ENCODE measurements at regions not wholly inside any gene's neighbourhood (a gene's known extent, or its start where the extent isn't known, plus 50 kb on each side); places are given as distances from the start of the nearest gene placed in this dataset.

DNA sequence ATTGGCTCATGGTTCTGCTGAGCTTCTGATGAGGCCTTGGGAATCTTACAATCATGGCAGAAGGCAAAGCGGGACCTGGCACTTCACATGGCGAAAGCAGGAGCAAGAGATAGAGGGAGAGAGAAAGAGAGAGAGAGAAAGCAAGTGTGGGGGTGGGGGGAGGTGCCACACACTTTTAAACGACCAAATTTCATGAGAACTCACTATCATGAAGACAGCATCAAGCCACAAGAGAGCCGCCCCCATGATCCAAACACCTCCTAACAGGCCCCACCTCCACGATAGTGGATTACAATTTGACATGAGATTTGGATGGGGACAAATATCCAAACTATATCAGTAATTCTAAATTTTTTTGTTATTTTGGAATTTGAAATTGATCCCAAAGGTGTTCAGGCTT lies 553.9 kb downstream of the PRR16 start:
- TF ChIP-seq EZH2phosphoT487 (IDR thresholded peaks at IDR 0.05; ENCODE audit: borderline replicate concordance, low read depth) (no peak), JUND (IDR thresholded peaks at IDR 0.05) (no peak), CHD2 (IDR thresholded peaks at IDR 0.05; ENCODE audit: low read length, partially characterized antibody) (no peak), SIN3A (IDR thresholded peaks at IDR 0.05; ENCODE audit: borderline replicate concordance, low read depth, low read length) (no peak), RXRA (IDR thresholded peaks at IDR 0.05; ENCODE audit: borderline replicate concordance, low read depth) (no peak), REST (IDR thresholded peaks at IDR 0.05; ENCODE audit: low read depth, low read length) (no peak), ZBTB33 (IDR thresholded peaks at IDR 0.05; ENCODE audit: borderline replicate concordance, low read depth) (no peak), CTCF (IDR thresholded peaks at IDR 0.05) (no peak), POLR2AphosphoS5 (IDR thresholded peaks at IDR 0.05; ENCODE audit: low read depth, low read length) (no peak)

Data from SK-N-SH (cell line).